OCI-LY1 (cell line): ENCODE measurements at regions not wholly inside any gene's neighbourhood (a gene's known extent, or its start where the extent isn't known, plus 50 kb on each side); places are given as distances from the start of the nearest gene placed in this dataset.

Source experiments
- EZH2 ChIP-seq: fragments of 200-600 bp; sonication (generic), shearing (Covaris generic); IDR thresholded peaks from 2 replicates; pipeline ENCODE4 v1.8.0; 2017; ENCODE audit warnings: borderline replicate concordance, mixed run types, mild to moderate bottlenecking, antibody characterized with exemption, low read length, moderate library complexity, mixed read lengths
- TF ChIP-seq, protein P1 (sequence below): fragments of 200-600 bp; sonication (generic), shearing (Covaris generic); IDR thresholded peaks from 2 replicates; pipeline ENCODE4 v1.5.1; 2017; ENCODE audit warnings: mild to moderate bottlenecking, antibody characterized with exemption, low read length, moderate library complexity, mixed read lengths

- TF ChIP-seq, protein P1, sequence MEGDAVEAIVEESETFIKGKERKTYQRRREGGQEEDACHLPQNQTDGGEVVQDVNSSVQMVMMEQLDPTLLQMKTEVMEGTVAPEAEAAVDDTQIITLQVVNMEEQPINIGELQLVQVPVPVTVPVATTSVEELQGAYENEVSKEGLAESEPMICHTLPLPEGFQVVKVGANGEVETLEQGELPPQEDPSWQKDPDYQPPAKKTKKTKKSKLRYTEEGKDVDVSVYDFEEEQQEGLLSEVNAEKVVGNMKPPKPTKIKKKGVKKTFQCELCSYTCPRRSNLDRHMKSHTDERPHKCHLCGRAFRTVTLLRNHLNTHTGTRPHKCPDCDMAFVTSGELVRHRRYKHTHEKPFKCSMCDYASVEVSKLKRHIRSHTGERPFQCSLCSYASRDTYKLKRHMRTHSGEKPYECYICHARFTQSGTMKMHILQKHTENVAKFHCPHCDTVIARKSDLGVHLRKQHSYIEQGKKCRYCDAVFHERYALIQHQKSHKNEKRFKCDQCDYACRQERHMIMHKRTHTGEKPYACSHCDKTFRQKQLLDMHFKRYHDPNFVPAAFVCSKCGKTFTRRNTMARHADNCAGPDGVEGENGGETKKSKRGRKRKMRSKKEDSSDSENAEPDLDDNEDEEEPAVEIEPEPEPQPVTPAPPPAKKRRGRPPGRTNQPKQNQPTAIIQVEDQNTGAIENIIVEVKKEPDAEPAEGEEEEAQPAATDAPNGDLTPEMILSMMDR, result no peak
- no peak for TF ChIP-seq EZH2
These were observed 610.2 kb upstream of the CHRM3 start for GRCh38 chr1:238776126-238776525.
